GM19463 (cell line): ENCODE measurements at regions not wholly inside any gene's neighbourhood (a gene's known extent, or its start where the extent isn't known, plus 50 kb on each side); places are given as distances from the start of the nearest gene placed in this dataset.
"Not testable (repeated sequence)": the region's sequence is repeated elsewhere in the genome, so short reads cannot be mapped to it uniquely, and the experiment has no call there.

Source experiments
- ATAC-seq: cut with Tn5 transposase; IDR thresholded peaks from one replicate; pipeline ENCODE4 v1.9.1; 2021; ENCODE audit warnings: mild to moderate bottlenecking, moderate library complexity; ENCODE audit not compliant: unreplicated experiment

DNA sequence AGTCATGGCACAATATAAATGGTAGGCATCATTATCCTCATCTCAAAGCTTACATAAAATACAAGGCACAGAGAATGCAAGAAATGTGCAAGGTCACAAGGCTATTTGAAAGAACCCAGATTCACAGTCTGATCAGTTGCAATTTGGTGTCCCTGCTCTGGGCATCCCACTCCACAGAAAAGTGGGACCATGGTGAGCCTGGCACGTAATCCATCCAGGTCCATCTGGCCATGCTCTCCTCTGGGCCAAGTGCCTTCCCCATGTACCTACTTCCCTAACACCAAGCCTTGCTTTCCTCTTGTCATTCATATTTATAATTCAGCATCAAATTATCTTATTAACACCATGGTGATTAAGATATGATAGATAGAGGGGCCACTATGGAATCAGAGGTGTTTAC, 390.0 kb downstream of the CDH11 start:
- ATAC-seq, result no peak

DNA sequence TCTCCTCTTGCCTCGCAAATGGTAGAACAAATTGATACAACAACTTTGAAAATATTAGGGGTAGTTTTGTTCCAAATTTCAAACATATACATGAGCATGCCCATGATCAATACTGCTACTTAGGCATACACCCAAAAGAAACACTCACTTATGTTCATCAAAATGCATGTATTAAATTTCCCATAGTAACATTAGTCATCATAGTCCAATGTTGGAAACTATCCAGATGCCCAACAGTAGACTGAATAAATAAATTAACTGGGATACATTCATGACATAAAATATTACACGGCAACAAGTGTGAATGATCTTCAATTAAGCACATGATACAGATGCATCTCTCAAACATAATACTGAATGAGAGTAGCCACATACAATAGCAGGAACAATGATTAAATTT, 391.6 kb downstream of the CDH11 start:
- no peak for ATAC-seq

DNA sequence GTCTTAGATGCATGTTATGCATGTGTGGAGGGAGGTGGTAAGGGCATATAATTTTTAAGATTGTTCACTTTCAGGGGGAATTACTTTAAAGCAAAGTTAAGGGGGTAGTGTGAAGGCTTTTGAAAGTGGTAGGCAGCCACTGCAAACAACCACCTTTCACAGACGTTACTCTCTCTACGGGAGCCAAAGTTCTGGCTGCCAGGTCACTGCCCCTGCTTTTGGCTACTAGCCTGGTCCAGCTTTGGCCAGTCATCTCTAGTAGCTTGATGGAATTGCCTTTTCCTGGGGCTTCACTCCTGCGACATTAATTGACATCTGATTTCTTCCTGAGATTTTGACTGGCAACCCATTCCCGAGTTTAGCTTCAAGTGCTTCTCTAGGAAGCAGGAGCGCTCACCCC, 397.5 kb downstream of the CDH11 start:
- ATAC-seq, result no peak

DNA sequence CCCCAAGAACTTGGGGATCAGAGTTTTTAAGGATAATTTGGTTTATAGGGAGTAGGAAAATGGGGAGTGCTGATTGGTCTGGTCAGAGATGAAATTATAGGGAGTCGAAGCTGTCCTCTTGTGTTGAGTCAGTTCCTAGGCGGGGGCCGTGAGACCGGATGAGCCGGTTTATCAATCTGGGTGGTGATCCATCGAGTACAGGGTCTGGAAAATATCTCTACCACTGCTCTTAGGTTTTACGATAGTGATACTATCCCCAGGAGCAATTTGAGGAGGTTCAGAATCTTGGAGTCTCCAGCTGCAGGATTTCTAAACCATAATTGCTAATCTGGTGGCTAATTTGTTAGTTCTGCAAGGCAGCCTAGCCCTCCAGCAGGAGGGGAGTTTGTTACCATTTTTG, 403.4 kb downstream of the CDH11 start:
- ATAC-seq, result no peak

DNA sequence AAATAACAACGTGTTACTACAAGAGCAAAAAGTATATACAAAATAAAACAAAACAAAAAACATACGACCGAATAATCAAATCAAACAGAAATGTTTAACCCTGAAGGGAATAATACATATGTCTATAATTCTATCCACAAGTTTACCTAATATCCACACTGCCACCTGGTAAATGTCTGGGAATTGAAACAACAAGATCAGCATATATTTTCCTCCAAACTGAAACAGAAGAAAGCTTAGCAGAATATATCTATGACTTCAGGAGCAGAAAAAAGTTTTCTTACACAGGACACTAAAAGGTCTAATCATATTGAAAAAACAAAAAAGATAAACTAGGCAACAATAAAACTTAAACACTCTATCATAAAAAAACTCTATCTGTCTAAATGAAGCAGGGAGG, 404.0 kb downstream of the CDH11 start:
- ATAC-seq, result no peak

DNA sequence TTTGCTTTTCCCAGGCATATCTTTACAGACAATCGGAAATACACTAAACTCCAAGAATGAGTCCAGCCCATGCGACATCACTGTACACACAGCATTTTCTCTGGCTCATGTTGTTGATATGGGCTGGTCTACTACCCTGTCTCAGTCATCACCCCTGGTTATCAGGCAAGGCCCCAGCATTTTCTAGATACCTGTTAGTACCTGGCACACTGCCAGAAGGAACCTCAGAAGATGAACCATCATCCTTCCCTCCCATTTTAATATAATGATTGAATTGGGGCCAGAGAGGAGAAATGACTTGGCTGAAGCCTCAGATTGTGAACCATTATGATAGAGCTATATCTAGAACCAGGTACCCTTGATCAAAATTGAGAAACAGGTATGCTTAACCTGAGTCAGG, 406.2 kb downstream of the CDH11 start:
- no peak for ATAC-seq

DNA sequence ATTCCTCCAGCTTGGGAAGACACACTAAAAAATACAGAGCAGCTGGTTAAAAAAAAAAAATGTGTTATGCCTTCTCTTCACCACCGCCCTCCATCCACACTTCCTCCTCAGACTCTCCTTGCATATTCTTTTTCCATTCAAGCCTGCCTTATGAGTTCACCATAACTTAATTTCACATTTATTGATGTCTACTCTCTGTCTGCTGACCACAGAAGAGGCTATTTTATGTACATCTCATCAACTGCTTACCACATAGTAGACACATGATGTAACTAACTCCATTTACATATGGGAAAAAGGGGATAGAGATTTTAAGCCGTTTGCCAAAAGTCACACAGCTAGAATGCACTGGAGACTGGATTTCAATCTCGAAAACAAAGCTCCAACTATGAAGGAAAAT, 409.8 kb downstream of the CDH11 start:
- no peak for ATAC-seq

DNA sequence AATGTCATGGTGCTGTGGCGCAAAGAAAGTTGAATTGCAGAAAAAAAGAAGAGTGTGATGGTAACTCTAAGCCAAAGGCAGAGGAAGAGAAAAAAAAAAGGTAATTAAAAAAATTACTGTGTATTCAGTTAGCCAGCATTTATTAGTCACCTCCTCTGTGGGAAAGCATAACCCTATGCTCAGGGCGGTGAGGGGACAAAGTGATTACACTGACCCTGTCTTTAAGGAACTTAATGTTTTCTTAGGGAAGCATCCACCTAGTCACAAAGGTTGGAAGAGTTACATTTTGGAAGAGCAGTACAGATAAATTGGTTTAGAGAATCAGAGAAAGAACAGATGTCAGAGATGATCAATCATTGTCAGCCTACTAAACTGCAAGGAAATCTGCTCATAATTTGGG, 410.3 kb downstream of the CDH11 start:
- no peak for ATAC-seq

DNA sequence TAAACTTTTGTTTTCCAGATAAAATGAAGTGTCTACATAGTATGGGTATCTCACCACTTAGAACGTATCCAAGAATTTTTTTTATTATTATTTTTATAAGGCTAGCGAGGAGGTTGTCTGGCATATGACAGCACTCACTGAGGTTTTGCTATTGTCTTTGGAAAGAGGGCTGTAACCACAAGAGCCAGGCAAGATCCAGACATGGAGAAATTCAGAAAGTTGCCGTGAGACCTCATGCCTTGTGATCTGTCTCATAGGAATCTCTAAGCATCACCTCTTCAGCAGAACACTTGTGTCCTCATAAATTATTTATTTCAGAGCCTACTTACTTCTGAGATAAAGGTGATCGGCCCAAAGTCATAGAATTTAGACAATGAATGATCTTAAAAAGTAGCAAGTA, 410.8 kb downstream of the CDH11 start:
- ATAC-seq, result no peak

DNA sequence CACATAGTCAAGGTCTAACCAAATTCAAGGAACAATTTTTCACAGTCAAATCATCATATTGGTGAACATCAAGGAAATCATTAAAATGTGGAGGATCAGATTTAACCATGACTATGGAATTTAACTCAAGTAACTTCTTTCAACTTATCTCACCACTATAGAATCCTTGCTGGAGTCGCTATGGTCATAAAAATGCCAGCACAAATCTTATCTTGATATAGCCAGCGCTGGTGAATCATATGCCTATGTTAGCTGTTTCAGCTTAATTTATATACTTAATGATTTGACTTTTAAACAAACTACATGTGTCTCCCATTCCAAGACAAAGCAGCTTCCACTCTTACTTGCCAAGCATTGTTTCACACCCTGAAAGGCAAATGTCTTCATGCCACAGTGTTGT, 416.4 kb downstream of the CDH11 start:
- ATAC-seq, result no peak

DNA sequence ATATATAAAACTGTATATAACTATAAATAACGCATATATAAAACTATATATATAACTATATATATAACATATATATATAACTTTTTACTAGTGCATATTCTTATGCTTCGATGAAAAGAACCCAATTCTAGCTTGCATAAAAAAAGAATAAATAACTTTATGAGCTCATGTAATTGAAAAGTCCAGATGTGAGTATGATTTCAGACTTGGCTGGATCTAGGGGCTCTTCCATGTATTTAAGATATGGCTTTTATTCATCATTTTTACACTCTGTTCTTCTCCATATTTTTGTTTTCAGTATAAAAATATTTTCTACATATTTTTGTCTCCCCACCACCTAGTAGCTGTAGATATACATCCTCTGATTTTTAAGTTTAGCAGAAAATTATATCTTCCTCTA, 417.5 kb downstream of the CDH11 start:
- ATAC-seq, result no peak

DNA sequence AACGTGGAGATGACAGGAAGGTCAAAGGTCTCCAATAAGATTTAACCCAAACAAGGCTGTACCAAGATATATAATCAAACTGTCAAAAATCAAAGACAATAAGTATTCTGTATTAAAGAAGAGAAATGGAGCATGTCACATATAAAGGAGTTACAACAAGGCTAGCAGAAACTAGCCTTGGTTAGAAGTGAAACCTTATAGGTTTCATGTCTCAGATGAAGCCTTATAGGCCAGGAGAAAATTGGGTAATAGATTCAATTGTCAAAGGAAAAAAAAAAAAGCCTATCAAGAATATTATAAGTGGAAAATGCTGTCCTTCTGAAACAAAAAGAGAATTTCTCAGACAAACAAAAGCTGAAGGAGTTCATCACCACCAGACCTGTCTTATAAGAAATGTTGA, 419.4 kb downstream of the CDH11 start:
- no peak for ATAC-seq

DNA sequence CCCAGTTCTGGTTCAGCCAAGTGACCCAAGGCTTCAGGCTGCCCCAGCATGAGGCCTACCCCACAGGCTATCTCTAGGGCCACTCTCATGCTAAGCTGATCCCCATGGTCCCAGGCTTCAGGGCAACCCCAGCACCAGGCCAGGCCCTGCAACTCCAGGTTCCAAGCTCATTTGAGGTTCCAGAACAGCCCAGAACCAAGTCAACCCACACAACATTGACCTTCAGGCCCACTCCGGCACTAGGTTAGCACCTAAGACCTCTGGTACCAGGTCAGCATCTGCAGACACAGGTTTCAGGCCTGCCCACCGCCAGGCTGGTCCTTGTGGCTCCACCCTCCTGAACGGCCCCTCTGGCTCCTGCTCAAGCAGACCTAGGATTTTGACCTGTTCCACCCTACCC, 421.2 kb downstream of the CDH11 start:
- ATAC-seq, result no peak

DNA sequence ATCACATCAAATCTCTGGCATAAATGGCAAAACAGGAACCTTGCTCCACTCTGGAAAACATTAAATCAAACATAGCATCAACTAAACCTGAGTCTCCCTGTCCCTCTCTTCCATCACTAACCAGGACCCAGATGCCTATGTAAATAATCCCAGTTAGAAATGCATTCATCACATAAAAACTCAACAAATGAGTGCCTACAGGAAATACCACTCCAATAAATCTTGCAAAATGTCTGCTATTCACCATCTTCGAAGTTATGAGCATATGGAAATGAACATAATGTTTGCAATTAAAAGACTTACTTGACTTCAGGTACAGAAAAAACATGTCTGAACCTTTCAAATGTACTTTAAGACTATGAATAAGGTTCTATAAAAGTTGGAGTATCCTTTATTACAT, 425.0 kb downstream of the CDH11 start:
- ATAC-seq, result no peak

DNA sequence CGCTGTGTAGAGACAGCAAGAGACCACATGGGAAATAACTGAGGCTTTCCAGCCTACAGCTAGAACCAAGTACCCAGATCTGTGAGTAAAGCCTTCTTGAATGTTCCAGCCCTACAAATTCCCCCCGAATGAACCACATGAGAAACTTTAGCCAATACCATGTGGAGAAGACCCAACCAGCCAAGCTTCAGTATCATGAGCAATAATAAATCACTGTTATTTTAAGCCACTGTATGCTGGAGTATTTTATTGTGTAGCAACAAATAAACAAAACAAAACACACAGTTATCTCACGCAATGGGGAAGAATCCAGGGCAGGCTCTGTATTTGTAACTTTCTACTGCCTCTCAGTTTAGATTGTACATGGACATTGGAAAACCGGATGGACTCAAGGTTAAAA, 426.2 kb downstream of the CDH11 start:
- ATAC-seq, result no peak

DNA sequence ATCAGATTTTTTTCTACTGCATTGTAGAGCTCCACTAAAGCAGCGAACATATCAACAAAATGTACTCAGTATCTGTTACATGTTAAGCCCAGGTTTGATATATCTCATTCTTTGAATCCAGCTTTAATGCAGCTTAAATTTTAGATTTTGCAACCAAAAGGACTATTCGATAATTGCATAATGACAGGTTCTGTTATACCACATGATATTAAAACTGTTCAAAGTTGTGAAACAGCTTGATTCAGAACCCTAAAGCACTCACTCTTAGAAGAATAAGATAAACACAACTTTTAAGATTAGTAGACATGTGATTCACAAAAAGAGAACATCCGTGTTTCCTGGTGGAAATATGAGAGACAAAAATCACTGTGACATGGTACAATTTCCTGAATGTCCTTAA, 427.9 kb downstream of the CDH11 start:
- ATAC-seq, result no peak

DNA sequence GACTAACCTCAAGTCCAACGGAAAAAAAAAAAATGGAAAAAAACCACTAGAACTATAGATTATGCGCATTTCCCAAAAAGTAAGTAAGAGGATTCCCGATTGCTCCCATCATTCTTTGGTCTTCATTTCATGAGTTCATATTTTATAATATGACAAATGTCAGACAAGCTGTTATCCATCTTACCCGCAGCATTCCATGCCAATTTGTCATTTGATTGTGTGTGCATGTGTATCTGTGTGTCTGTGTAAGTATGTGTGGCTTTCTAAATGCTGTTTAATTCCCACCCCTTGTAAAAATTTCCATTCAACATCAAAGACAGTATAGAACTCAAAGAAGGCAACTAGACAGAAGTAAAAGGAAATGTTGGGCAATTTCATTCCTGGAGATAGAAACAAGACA, 434.1 kb downstream of the CDH11 start:
- ATAC-seq, result no peak

DNA sequence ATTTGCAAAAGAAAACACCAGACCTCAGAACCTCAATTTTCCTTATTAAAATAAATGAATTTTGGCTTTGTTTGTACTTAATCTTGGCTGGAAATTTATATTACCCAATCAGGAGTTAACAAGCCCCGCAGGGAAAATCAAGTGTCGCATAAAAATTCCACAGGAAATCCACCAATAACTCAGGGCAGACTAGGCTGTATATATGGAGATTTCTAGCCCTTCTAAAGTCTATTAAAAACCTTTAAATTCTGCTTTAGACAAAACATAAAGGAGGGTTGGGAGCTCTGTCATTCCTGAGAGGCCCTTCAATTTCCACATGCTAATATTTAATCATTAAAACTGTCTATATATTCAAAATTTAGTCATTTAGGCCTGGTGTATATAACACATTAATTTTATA, 434.7 kb downstream of the CDH11 start:
- ATAC-seq, result no peak

DNA sequence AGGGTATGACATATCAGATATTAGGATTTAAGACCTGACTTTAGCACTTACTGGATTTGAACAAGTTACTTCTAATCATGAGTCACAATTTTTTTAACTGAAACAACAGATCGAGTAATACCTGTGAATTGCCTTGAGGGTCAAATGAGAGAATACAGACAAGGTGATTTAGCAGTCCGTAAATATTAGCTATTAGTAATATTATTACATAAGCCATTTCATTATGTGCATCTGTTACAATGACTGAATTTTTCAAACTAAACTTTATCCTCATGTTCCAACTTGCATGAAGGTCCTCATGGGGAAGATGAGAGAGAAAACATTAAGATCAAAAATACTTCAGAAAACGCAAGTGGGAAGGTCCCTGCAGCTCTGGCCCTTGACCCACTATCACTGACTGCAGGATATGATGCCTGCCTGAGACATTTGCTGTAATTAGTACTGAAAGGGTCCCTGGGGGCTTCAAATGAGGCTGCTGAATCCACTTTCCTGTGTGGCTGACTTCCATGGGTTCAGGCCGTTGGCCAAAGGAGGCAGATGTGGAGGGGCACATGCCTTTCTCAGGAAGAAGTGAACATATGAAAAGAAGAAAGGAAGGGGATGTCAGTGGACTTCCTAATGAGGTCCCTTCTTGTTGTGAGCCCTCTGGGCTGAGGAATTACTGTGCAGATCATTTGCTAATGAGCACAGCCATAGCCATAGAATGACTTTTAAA, 441.7 kb downstream of the CDH11 start:
- ATAC-seq, result no peak

DNA sequence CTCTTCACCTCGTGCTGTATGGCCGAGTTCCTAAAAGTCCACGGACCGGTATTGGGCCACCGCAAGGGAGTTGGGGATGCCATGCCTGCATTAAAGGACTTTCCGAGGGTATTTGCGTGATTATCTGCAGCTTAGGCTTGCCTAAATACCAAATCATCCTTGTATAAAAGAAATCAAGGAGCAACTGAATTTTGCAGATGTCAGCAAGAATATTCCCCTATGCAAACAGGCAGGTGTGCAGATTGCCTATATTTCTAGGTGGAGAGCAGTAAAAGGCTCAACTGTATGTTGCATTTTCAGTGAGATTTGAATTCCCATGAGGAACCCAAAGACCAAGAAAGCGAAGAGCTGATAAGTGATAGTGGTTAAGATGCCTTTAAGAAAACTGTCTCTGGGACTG, 452.3 kb downstream of the CDH11 start:
- ATAC-seq, result no peak

DNA sequence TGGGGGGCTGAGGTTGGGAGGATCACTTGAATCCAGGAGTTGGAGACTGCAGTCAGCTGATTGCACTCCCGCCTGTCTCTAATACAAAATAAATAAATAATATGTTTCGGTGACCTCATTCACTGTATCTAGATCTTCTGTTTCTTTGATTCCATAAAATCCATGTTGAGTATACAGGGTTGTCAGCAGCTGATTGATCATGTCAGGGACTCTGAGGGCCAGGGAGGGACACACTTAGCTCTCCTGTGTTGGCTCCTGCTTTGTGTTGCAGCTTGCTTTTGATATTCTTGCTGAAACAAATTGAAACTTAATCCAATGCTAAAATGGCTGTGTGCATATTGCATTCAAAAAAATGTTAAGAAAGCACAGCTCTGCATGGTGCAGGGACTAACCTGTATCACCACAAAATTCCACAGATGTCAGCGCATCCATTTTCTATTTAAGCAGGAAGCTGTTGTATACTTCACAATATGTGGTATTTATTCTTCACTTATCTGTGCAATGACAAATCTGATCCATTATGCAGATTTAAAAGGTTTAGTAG, 454.5 kb downstream of the CDH11 start:
- no peak for ATAC-seq

DNA sequence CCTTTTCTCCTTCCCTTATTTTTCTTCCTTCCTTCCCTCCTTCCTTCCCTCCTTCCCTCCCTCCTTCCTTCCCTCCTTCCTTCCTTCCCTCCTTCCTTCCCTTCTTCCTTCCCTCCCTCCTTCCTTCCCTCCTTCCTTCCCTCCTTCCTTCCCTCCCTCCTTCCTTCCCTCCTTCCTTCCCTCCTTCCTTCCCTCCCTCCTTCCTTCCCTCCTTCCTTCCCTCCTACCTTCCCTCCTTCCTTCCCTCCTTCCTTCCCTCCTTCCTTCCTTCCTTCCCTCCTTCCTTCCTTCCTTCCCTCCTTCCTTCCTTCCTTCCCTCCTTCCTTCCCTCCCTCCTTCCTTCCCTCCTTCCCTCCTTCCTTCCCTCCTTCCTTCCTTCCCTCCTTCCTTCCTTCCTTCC, 459.6 kb downstream of the CDH11 start:
- ATAC-seq, result not testable (repeated sequence)

DNA sequence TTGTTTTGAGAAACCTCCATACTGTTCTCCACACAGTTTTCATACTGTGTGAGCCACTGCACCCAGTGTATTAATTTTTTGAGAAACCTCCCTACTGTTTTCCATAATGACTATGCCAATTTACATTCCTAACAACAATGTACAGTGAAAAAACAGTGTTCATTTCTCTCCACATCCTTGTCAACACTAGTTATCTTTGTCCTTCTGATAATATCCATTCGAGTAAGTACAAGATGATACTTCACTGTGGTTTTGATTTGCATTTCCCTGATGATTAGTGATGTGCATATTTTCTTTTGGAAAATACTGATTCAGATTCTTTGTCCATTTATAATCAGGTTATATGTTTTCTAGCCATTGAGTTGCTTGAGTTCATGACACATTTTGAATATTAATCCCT, 462.0 kb downstream of the CDH11 start:
- no peak for ATAC-seq
